Peyer's patch (tissue), 4 donors: ENCODE measurements at regions not wholly inside any gene's neighbourhood (a gene's known extent, or its start where the extent isn't known, plus 50 kb on each side); places are given as distances from the start of the nearest gene placed in this dataset.

ENCODE experiments used
- CTCF ChIP-seq, 6 experiments: fragments of 450-650 bp in 4 of 6; fragments of 200-600 bp in 2 of 6; sonication (generic) in 1 of 6; IDR thresholded peaks; one replicate each; pipeline ENCODE4 v1.5.1; 2017 to 2019; ENCODE audit warnings: antibody characterized with exemption in 6 of 6, mild to moderate bottlenecking in 3 of 6, moderate library complexity in 1 of 6
- POLR2A ChIP-seq, 2 donors: fragments of 450-650 bp; IDR thresholded peaks; one replicate each; pipeline ENCODE4 v1.5.1; 2017; ENCODE audit warnings: antibody characterized with exemption in 2 of 2, mild to moderate bottlenecking in 2 of 2, moderate library complexity in 2 of 2

DNA sequence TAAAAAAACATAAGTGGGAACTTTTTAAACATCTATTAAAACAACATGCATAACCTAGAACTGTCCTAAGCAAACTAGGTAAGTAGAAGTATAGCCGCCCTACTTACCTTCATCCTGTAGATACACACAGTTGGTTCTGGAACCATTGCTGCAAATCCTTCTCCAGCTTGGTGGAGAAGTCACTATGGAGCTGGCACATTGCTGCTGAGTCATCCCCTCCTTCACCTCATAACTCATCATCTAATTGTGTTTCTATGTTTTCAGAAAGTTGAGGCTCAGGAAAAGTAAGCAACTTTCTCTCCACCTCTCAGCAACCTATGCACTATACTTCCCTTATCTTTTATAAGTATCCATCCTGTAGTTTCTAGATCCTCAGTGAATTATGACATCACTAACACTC, 269.8 kb upstream of the MMADHC start:
- TF ChIP-seq CTCF (IDR thresholded peaks at IDR 0.05) (no peak), POLR2A (IDR thresholded peaks at IDR 0.05) (no peak)
